Fibroblast of upper back skin (primary cell): ENCODE measurements at regions not wholly inside any gene's neighbourhood (a gene's known extent, or its start where the extent isn't known, plus 50 kb on each side); places are given as distances from the start of the nearest gene placed in this dataset.
A peak's percentile ranks its signal among the peaks of the same experiment; 100 is the strongest.

Experiments used
- DNase-seq: peaks from one replicate; pipeline ENCODE4 v3.0.0-alpha.2; 2013

DNA sequence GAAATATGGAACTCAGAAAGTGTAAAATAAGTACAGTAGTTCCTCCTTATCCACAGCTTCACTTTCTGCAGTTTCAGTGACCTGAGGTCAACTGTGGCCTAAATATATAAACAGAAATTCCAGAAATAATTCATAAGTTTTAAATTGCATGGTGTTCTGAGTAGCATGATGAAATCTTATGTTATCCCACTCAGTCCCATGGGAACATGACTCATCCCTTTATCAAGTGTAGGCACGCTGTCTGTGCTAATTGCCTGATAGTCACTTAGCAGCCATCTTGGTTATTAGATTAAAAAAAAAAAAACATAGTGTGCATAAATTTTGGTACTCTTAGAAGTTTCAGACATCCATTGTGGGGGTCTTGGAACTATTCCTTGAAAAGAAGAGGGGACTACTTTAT lies 983.4 kb upstream of the ADGRL3 start:
- DNase-seq = peak; percentile 84

DNA sequence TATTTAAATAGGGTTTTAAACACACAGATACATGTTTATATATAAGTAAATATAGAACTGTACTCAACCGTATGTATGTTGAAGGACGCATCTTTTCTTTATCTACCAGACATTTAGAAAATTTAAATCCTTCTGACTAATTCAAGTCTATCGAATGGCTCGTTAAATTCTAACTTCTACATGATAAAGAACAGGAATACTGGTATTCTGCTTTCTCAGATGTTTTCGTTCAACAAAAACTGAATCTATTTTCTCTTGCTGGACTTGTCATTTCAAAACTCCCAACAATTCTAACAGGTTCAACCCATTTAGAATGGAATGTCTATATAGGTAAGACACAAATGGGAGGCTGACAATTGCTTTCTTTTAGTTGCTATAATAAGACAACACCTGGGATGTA lies 978.3 kb upstream of the ADGRL3 start:
- no peak for DNase-seq

- DNase-seq = peak; percentile 86
These were observed 976.8 kb upstream of the ADGRL3 start for GRCh38 chr4:60223208-60223923.

DNA sequence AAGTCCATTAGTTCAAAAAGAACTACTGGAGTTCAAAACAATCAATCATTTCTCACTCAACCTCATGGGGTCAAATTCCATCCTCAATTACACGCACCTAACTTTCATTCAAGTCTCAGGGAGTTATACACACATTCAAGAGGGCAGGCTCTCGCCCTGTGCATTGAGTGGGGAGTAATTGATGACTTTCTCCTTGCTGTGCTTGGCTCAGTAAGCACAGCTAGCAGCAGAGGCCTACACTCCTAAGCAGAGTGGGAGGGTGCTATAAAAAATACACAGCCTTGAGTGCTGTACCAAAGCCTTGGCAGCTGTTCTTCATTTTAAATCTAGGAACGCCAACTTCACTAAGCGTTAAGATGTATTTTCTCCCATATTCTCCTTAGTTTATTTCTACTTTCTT lies 958.3 kb upstream of the ADGRL3 start:
- no peak for DNase-seq

- no peak for DNase-seq
These were observed 950.3 kb upstream of the ADGRL3 start for GRCh38 chr4:60249784-60250183.

GRCh38 chr4:60250657-60251056 lies 949.5 kb upstream of the ADGRL3 start:
- no peak for DNase-seq

DNA sequence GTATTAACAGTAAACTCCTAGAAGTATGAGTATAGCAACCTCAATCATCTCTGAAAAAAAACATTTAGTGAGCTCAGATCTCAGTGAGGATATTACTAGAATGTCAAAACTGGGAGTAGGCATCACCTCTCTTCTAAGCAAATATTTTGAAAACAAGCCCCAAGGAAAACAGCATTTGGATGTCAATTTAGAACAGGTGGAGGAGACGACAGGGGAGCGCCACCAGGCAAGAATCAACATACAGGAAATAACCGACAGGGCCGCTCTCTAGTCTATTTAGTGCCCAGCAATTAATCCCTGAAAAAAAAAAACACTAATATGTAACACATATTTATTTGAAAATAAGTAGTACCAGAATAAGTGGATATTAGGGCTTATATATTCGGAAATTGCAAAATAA lies 940.3 kb upstream of the ADGRL3 start:
- DNase-seq = no peak

- no peak for DNase-seq
These were observed 933.6 kb upstream of the ADGRL3 start for GRCh38 chr4:60266505-60266904.

GRCh38 chr4:60296386-60296785 lies 903.7 kb upstream of the ADGRL3 start:
- DNase-seq = peak; percentile 79

- DNase-seq = peak; percentile 83
These were observed 886.4 kb upstream of the ADGRL3 start for GRCh38 chr4:60313611-60314178.

GRCh38 chr4:60314416-60314815 lies 885.7 kb upstream of the ADGRL3 start:
- peak; percentile 25 for DNase-seq

DNA sequence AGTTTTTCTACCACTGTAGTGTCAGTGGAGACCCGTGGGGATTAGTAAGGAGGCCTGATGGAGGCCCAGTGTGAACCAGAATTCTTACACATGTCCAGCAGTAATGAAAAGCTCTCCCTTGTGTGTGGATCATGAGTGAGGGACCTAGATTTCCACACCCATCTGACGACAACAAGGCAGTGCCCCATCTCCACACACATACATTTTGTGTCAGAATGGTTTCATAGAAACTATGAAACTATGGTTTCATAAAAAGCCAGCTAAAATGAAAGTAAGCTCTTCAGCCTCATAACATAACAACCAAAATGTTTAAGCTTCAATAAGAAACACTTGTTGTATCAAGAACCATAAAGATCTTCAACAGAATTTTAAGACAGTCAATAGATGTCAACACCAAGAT lies 884.5 kb upstream of the ADGRL3 start:
- DNase-seq = no peak

- DNase-seq = no peak
These were observed 873.4 kb upstream of the ADGRL3 start for GRCh38 chr4:60326735-60327134.

- no peak for DNase-seq
These were observed 872.5 kb upstream of the ADGRL3 start for GRCh38 chr4:60327651-60328050.

DNA sequence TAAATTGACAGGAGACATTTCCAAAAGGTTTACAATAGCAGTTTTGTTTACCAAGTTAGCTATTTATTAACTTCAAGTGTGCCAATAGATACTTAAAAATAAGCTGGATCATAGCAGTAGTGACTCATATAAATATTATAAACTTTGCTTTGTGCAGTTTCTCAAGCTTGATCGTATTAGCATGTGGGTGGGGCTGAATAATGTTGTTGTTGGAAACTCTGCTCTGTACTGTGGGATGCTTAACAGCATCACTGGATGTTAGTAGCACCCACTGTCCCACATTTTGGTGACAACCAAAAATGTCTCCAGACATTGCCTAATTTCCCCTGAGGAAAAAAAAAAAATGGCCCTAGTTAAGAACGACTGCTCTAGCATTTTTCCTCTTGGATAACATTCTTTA lies 855.2 kb upstream of the ADGRL3 start:
- DNase-seq = no peak

GRCh38 chr4:60345392-60345791 lies 854.7 kb upstream of the ADGRL3 start:
- no peak for DNase-seq

DNA sequence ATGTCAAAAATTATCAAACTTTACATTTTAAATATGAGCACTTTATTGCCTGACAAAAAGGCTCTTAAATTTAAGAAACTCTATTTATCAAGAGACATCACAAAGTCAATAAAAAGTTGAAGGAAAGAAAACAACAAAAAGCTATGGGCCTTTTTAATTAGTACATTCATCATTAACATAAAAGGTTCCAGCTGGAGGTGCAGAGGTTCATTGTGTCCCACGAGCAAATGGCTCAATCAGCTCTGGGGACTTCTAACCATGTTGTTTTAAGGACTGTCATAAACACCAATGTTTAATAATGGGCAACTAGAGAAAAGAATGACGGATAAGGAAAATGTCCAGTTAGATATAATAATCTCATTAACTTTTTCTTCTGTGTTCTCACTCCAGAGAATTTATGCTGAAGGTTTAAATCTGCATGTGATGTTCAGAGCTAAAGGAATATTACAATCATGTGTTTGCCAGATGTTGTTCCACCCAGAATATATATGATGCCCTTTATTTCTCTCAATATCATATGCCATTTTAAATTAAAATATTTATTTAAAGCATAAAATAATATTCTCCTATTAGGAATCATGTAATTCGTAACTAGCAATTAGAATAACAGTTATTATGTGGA lies 840.3 kb upstream of the ADGRL3 start:
- DNase-seq = no peak

GRCh38 chr4:60365176-60365575 lies 835.0 kb upstream of the ADGRL3 start:
- DNase-seq = no peak

- DNase-seq = no peak
These were observed 833.5 kb upstream of the ADGRL3 start for GRCh38 chr4:60366661-60367060.

- DNase-seq = no peak
These were observed 831.1 kb upstream of the ADGRL3 start for GRCh38 chr4:60368986-60369385.

- DNase-seq = no peak
These were observed 822.1 kb upstream of the ADGRL3 start for GRCh38 chr4:60378010-60378409.

DNA sequence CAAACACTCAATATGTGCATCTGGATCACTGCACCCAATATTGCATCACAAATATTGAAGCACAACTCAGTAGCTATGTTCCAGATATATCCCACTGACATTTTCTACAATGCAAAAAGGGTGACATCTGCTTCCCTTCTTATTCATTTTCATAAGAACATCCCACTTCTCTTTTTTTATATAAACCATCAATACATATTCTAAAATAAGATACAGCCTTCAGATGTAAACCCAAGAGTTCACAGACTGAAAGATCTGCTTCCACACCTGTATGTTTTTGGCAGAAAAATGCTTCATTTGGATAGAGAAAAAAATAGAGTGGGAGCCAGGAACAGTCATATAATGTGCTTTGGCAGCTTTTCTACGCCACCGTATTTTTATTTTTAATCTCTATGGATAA lies 815.6 kb upstream of the ADGRL3 start:
- DNase-seq = no peak

GRCh38 chr4:60389633-60390032 lies 810.5 kb upstream of the ADGRL3 start:
- no peak for DNase-seq

GRCh38 chr4:60396341-60397049 lies 803.6 kb upstream of the ADGRL3 start:
- peak; percentile 50 for DNase-seq
